Esophagus (tissue), 2 donors: ENCODE measurements at regions not wholly inside any gene's neighbourhood (a gene's known extent, or its start where the extent isn't known, plus 50 kb on each side); places are given as distances from the start of the nearest gene placed in this dataset.

Experiments used
- H3K27ac ChIP-seq, 2 donors: one replicate each; pipeline ENCODE4 v1.5.1; 2013; ENCODE audit warnings: low read depth in 2 of 2, mild to moderate bottlenecking in 2 of 2, inconsistent platforms in 1 of 2, low read length in 1 of 2, moderate library complexity in 1 of 2
- H3K27me3 ChIP-seq, 2 donors: one replicate each; pipeline ENCODE4 v1.6.1; 2013; ENCODE audit warnings: low read length in 2 of 2, control low read depth in 1 of 2, mild to moderate bottlenecking in 1 of 2; ENCODE audit not compliant: insufficient read depth in 2 of 2, control insufficient read depth in 1 of 2
- H3K36me3 ChIP-seq, 2 donors: one replicate each; pipeline ENCODE4 v1.6.1; 2013; ENCODE audit warnings: low read length in 1 of 2; ENCODE audit not compliant: control insufficient read depth in 2 of 2, insufficient read depth in 2 of 2
- H3K4me1 ChIP-seq, 2 donors: one replicate each; pipeline ENCODE4 v1.6.1; 2013; ENCODE audit warnings: low read length in 1 of 2; ENCODE audit not compliant: control insufficient read depth in 2 of 2, insufficient read depth in 2 of 2
- H3K4me3 ChIP-seq, 2 donors: one replicate each; pipeline ENCODE4 v1.5.1; 2013; ENCODE audit warnings: low read length in 2 of 2, mild to moderate bottlenecking in 2 of 2, low read depth in 1 of 2, moderate library complexity in 1 of 2
- H3K9me3 ChIP-seq, 2 donors: one replicate each; pipeline ENCODE4 v1.6.1; 2013; ENCODE audit warnings: mild to moderate bottlenecking in 2 of 2, low read depth in 1 of 2, low read length in 1 of 2, moderate library complexity in 1 of 2; ENCODE audit not compliant: control insufficient read depth in 2 of 2, insufficient read depth in 1 of 2
- WGBS, 2 donors: extraction: QIAGEN DNeasy Blood & Tissue Kit; methylation state at CpG; one replicate each; pipeline ENCODE4 v1.1.7; 2013; 5-methylcytosine and 5-hydroxymethylcytosine counted together
- donor health status: healthy with polysubstance abuse.
- donor health status: Bipolar disorder and iron deficiency.

GRCh38 chr5:33037076-33037475 is 326.0 kb downstream of the NPR3 start:
- H3K9me3 ChIP-seq: peaks cover 9 to 17% of the 10 kb centered on the region in 2 donors
- no peaks in the 10 kb centered on the region for H3K27me3 ChIP-seq
- H3K36me3 ChIP-seq: no peaks in the 10 kb centered on the region
- no peak overlapping the region for H3K27ac ChIP-seq
- WGBS, 2 donors: 91 to 97% methylated on average over 1 of the region's 1 CpG
- H3K4me1 ChIP-seq: no peaks in the 10 kb centered on the region
- no peak overlapping the region for H3K4me3 ChIP-seq

- Histone ChIP-seq H3K27me3 (no peaks in the 10 kb centered on the region), H3K36me3 (no peaks in the 10 kb centered on the region), H3K4me3 (no peak overlapping the region), H3K9me3 (peaks cover 9 to 17% of the 10 kb centered on the region in 2 donors), H3K4me1 (no peaks in the 10 kb centered on the region), H3K27ac (no peak overlapping the region)
- 82 to 91% methylated on average over 3 of the region's 3 CpGs for WGBS, 2 donors
Measured at GRCh38 chr5:33041586-33041985, 330.5 kb downstream of the NPR3 start.

GRCh38 chr5:33043343-33043997 is 332.3 kb downstream of the NPR3 start:
- H3K4me3 ChIP-seq: no peak overlapping the region
- no peak overlapping the region for H3K27ac ChIP-seq
- no peaks in the 10 kb centered on the region for H3K27me3 ChIP-seq
- H3K36me3 ChIP-seq: no peaks in the 10 kb centered on the region
- H3K9me3 ChIP-seq: peaks cover 9 to 17% of the 10 kb centered on the region in 2 donors
- WGBS, 2 donors: 38 to 95% methylated on average over 1 of the region's 1 CpG
- H3K4me1 ChIP-seq: no peaks in the 10 kb centered on the region

- peaks cover 0 to 1% of the 10 kb centered on the region in 2 donors for H3K36me3 ChIP-seq
- peaks cover 4 to 7% of the 10 kb centered on the region in 2 donors for H3K9me3 ChIP-seq
- H3K4me1 ChIP-seq: peaks cover 0 to 7% of the 10 kb centered on the region in 2 donors
- H3K4me3 ChIP-seq: no peak overlapping the region
- WGBS, 2 donors: 67 to 80% methylated on average over 2 of the region's 2 CpGs
- no peaks in the 10 kb centered on the region for H3K27me3 ChIP-seq
- no peak overlapping the region for H3K27ac ChIP-seq
Measured at GRCh38 chr5:33046091-33046490, 335.0 kb downstream of the NPR3 start.

GRCh38 chr5:33048315-33048714 is 337.2 kb downstream of the NPR3 start:
- peaks cover 0 to 1% of the 10 kb centered on the region in 2 donors for H3K36me3 ChIP-seq
- WGBS, 2 donors: 79 to 90% methylated on average over 3 of the region's 3 CpGs
- no peaks in the 10 kb centered on the region for H3K9me3 ChIP-seq
- peaks cover 0 to 7% of the 10 kb centered on the region in 2 donors for H3K4me1 ChIP-seq
- H3K27ac ChIP-seq: no peak overlapping the region
- no peaks in the 10 kb centered on the region for H3K27me3 ChIP-seq
- no peak overlapping the region for H3K4me3 ChIP-seq

- Histone ChIP-seq H3K36me3 (peaks cover 0 to 1% of the 10 kb centered on the region in 2 donors), H3K27ac (no peak overlapping the region), H3K9me3 (no peaks in the 10 kb centered on the region), H3K27me3 (no peaks in the 10 kb centered on the region), H3K4me3 (no peak overlapping the region), H3K4me1 (peaks cover 0 to 7% of the 10 kb centered on the region in 2 donors)
- WGBS, 2 donors: 75 to 88% methylated on average over 6 of the region's 6 CpGs
Measured at GRCh38 chr5:33049298-33049697, 338.2 kb downstream of the NPR3 start.

- WGBS, 2 donors: 64 to 66% methylated on average over 2 of the region's 2 CpGs
- Histone ChIP-seq H3K36me3 (peaks cover 0 to 1% of the 10 kb centered on the region in 2 donors), H3K27me3 (no peaks in the 10 kb centered on the region), H3K9me3 (no peaks in the 10 kb centered on the region), H3K4me1 (peaks cover 0 to 7% of the 10 kb centered on the region in 2 donors), H3K27ac (no peak overlapping the region), H3K4me3 (no peak overlapping the region)
Measured at GRCh38 chr5:33049842-33050241, 338.7 kb downstream of the NPR3 start.

- no peaks in the 10 kb centered on the region for H3K36me3 ChIP-seq
- H3K27ac ChIP-seq: no peak overlapping the region
- no peaks in the 10 kb centered on the region for H3K9me3 ChIP-seq
- no peak overlapping the region for H3K4me3 ChIP-seq
- WGBS, 2 donors: 84 to 91% methylated on average over 3 of the region's 3 CpGs
- no peaks in the 10 kb centered on the region for H3K4me1 ChIP-seq
- no peaks in the 10 kb centered on the region for H3K27me3 ChIP-seq
Measured at GRCh38 chr5:33059081-33059480, 348.0 kb downstream of the NPR3 start.

GRCh38 chr5:33065131-33065530 is 354.0 kb downstream of the NPR3 start:
- 70 to 72% methylated on average over 3 of the region's 3 CpGs for WGBS, 2 donors
- no peaks in the 10 kb centered on the region for H3K36me3 ChIP-seq

GRCh38 chr5:33067291-33067690 is 356.2 kb downstream of the NPR3 start:
- no peaks in the 10 kb centered on the region for H3K9me3 ChIP-seq
- H3K36me3 ChIP-seq: no peaks in the 10 kb centered on the region
- 38 to 41% methylated on average over 2 of the region's 2 CpGs for WGBS, 2 donors
- no peaks in the 10 kb centered on the region for H3K4me1 ChIP-seq
- no peak overlapping the region for H3K27ac ChIP-seq
- H3K4me3 ChIP-seq: no peak overlapping the region
- no peaks in the 10 kb centered on the region for H3K27me3 ChIP-seq

More at GRCh38 chr5:33065131-33065530, 354.0 kb downstream of the NPR3 start:
- Histone ChIP-seq H3K4me3 (no peak overlapping the region), H3K27me3 (no peaks in the 10 kb centered on the region), H3K27ac (no peak overlapping the region), H3K4me1 (no peaks in the 10 kb centered on the region), H3K9me3 (no peaks in the 10 kb centered on the region)
